DOHH2 (cell line): ENCODE measurements at regions not wholly inside any gene's neighbourhood (a gene's known extent, or its start where the extent isn't known, plus 50 kb on each side); places are given as distances from the start of the nearest gene placed in this dataset.

ENCODE experiments used
- H3F3A ChIP-seq: fragments of 200-600 bp; sonication (generic), shearing (Covaris generic); 2 replicates; pipeline ENCODE4 v1.6.0; 2016; ENCODE audit warnings: antibody characterized with exemption, mild to moderate bottlenecking; ENCODE audit not compliant: control insufficient read depth, insufficient read depth
- H3K27ac ChIP-seq: fragments of 200-600 bp; sonication (generic); 2 replicates; pipeline ENCODE4 v1.5.1; 2014; ENCODE audit warnings: low read depth, mild to moderate bottlenecking, low read length, moderate library complexity
- H3K27me3 ChIP-seq: fragments of 200-600 bp; sonication (generic); 2 replicates; pipeline ENCODE4 v1.6.1; 2014; ENCODE audit warnings: mild to moderate bottlenecking, low read length, mixed read lengths; ENCODE audit not compliant: control insufficient read depth
- H3K36me3 ChIP-seq: fragments of 200-600 bp; sonication (generic); 2 replicates; pipeline ENCODE4 v1.6.1; 2014; ENCODE audit warnings: mild to moderate bottlenecking, low read length, moderate library complexity, mixed read lengths; ENCODE audit not compliant: control insufficient read depth
- H3K4me1 ChIP-seq: fragments of 200-600 bp; sonication (generic); 2 replicates; pipeline ENCODE4 v1.6.1; 2014; ENCODE audit warnings: mild to moderate bottlenecking, low read length, mixed read lengths; ENCODE audit not compliant: control insufficient read depth
- H3K4me2 ChIP-seq: fragments of 200-600 bp; sonication (generic); 2 replicates; pipeline ENCODE4 v1.6.0; 2014; ENCODE audit warnings: mild to moderate bottlenecking, low read length, moderate library complexity
- H3K4me3 ChIP-seq: fragments of 200-600 bp; sonication (generic); 2 replicates; pipeline ENCODE4 v1.5.1; 2014; ENCODE audit warnings: mild to moderate bottlenecking, low read length, mixed read lengths
- H3K79me2 ChIP-seq: fragments of 200-600 bp; sonication (generic); 2 replicates; pipeline ENCODE4 v1.6.1; 2014; ENCODE audit warnings: mild to moderate bottlenecking, low read length, mixed read lengths; ENCODE audit not compliant: control insufficient read depth
- H3K9me2 ChIP-seq: fragments of 200-600 bp; sonication (generic); replicated peaks from 2 replicates; pipeline ENCODE4 v1.6.1; 2014; ENCODE audit warnings: mild to moderate bottlenecking, low read length, mixed read lengths; ENCODE audit not compliant: control insufficient read depth
- H3K9me3 ChIP-seq: fragments of 200-600 bp; sonication (generic); 2 replicates; pipeline ENCODE4 v1.6.1; 2014; ENCODE audit warnings: antibody characterized with exemption, low read length, mixed read lengths; ENCODE audit not compliant: control insufficient read depth, insufficient read depth
- H4K20me1 ChIP-seq: fragments of 200-600 bp; sonication (generic); 2 replicates; pipeline ENCODE4 v1.6.0; 2014; ENCODE audit warnings: low read depth, mild to moderate bottlenecking, antibody characterized with exemption, low read length, moderate library complexity; ENCODE audit not compliant: control insufficient read depth, insufficient read depth
- EZH2phosphoT487 ChIP-seq: fragments of 200-600 bp; sonication (generic); IDR thresholded peaks from 2 replicates; pipeline ENCODE4 v1.6.1; 2017; ENCODE audit warnings: borderline replicate concordance, mild to moderate bottlenecking, antibody characterized with exemption, low read length, moderate library complexity, mixed read lengths
- TF ChIP-seq, protein P1 (sequence below): fragments of 200-600 bp; sonication (generic); IDR thresholded peaks from one replicate; pipeline ENCODE4 v1.5.1; 2014; ENCODE audit warnings: antibody characterized with exemption, mild to moderate bottlenecking, low read depth, low read length; ENCODE audit not compliant: poor library complexity, severe bottlenecking

GRCh38 chr6:109315341-109316110, 66.7 kb downstream of the CD164 start:
- no peaks in the 10 kb centered on the region for H3F3A ChIP-seq
- TF ChIP-seq, protein P1, sequence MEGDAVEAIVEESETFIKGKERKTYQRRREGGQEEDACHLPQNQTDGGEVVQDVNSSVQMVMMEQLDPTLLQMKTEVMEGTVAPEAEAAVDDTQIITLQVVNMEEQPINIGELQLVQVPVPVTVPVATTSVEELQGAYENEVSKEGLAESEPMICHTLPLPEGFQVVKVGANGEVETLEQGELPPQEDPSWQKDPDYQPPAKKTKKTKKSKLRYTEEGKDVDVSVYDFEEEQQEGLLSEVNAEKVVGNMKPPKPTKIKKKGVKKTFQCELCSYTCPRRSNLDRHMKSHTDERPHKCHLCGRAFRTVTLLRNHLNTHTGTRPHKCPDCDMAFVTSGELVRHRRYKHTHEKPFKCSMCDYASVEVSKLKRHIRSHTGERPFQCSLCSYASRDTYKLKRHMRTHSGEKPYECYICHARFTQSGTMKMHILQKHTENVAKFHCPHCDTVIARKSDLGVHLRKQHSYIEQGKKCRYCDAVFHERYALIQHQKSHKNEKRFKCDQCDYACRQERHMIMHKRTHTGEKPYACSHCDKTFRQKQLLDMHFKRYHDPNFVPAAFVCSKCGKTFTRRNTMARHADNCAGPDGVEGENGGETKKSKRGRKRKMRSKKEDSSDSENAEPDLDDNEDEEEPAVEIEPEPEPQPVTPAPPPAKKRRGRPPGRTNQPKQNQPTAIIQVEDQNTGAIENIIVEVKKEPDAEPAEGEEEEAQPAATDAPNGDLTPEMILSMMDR: no peak
- no peak for TF ChIP-seq EZH2phosphoT487
- H3K79me2 ChIP-seq: no peaks in the 10 kb centered on the region
- no peaks in the 10 kb centered on the region for H3K9me2 ChIP-seq
- no peaks in the 10 kb centered on the region for H4K20me1 ChIP-seq
- no peak overlapping the region for H3K27ac ChIP-seq
- no peaks in the 10 kb centered on the region; the same call in 1 of the 2 replicates for H3K4me1 ChIP-seq
- H3K4me2 ChIP-seq: no peak overlapping the region
- H3K36me3 ChIP-seq: no peaks in the 10 kb centered on the region
- peaks cover 15% of the 10 kb centered on the region for H3K27me3 ChIP-seq
- no peaks in the 10 kb centered on the region for H3K9me3 ChIP-seq
- no peak overlapping the region for H3K4me3 ChIP-seq

DNA sequence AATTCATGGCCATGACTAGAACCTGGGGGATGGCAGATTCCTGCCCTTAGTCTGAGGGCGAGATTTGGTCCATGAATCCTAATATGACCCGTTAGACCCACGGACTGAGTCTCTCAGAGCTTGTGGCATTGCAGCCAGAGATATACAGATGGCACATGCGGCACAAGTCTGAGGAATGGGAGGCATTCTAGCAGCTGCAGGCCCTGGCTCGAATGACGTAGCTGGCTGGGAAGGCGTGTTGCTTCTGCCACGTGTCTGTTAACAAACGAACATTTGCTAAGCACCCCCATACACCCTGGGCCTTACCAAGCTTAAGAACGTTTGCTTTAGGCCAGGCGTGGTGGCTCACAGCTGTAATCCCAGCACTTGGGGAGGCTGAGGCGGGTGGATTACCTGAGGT, 68.0 kb downstream of the CD164 start:
- H4K20me1 ChIP-seq: no peaks in the 10 kb centered on the region
- H3K27ac ChIP-seq: no peak overlapping the region
- H3K79me2 ChIP-seq: no peaks in the 10 kb centered on the region
- H3K27me3 ChIP-seq: peaks cover 10% of the 10 kb centered on the region
- H3K4me2 ChIP-seq: no peak overlapping the region
- no peaks in the 10 kb centered on the region for H3F3A ChIP-seq
- H3K36me3 ChIP-seq: no peaks in the 10 kb centered on the region
- H3K4me3 ChIP-seq: no peak overlapping the region
- no peaks in the 10 kb centered on the region; the same call in 1 of the 2 replicates for H3K4me1 ChIP-seq
- H3K9me2 ChIP-seq: no peaks in the 10 kb centered on the region
- TF ChIP-seq, protein P1: no peak
- no peak for TF ChIP-seq EZH2phosphoT487
- no peaks in the 10 kb centered on the region for H3K9me3 ChIP-seq

DNA sequence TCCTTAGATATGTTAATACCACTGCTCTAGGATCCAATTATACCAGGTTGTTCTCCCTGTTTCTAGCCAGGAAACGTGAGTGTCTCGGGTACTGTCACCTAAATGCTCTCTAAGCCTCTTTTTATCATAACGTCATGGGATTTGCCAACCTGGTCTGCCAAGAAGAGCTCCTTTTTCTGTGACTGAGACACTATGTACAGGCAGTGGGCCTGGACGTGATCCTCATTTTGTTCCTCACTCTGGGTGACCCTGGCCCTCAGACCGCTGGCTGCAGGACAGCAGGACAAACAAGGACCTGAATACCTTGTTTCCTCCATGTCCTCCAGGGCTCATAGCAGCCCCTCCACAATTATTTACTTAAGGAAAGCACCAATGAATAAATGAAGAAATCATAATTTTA, 69.1 kb downstream of the CD164 start:
- no peak overlapping the region for H3K27ac ChIP-seq
- no peaks in the 10 kb centered on the region for H3K4me1 ChIP-seq
- no peaks in the 10 kb centered on the region for H3K79me2 ChIP-seq
- TF ChIP-seq EZH2phosphoT487: no peak
- TF ChIP-seq, protein P1: no peak
- H4K20me1 ChIP-seq: no peaks in the 10 kb centered on the region
- no peak overlapping the region for H3K4me2 ChIP-seq
- no peaks in the 10 kb centered on the region for H3K9me2 ChIP-seq
- no peak overlapping the region for H3K4me3 ChIP-seq
- H3F3A ChIP-seq: no peaks in the 10 kb centered on the region
- H3K36me3 ChIP-seq: no peaks in the 10 kb centered on the region
- no peaks in the 10 kb centered on the region for H3K9me3 ChIP-seq
- H3K27me3 ChIP-seq: peaks cover 4% of the 10 kb centered on the region; the same call in 1 of the 2 replicates
